ENCODE measurements at regions not wholly inside any gene's neighbourhood (a gene's known extent, or its start where the extent isn't known, plus 50 kb on each side); places are given as distances from the start of the nearest gene placed in this dataset.

DNA sequence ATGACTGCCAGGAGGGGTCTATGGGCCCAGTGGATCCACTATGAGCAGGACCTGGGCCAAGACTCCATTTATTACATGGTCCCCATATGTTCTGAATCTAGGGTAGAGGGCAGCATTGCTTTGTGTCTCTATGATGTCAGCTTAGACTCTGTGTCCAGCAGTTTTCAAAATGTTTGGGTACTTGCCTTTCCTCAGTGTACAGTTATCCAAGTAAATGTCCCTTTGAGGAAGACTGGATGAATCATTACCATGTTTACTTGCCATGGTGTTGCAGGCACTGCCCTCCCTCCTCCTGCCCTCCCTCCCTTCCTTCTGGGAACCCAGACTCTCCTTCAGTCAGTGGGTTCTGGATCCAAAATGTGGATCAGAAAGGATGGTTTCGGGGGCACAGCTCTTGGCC, 108.6 kb downstream of the NRN1 start (continued):
- TF ChIP-seq, protein P1, sequence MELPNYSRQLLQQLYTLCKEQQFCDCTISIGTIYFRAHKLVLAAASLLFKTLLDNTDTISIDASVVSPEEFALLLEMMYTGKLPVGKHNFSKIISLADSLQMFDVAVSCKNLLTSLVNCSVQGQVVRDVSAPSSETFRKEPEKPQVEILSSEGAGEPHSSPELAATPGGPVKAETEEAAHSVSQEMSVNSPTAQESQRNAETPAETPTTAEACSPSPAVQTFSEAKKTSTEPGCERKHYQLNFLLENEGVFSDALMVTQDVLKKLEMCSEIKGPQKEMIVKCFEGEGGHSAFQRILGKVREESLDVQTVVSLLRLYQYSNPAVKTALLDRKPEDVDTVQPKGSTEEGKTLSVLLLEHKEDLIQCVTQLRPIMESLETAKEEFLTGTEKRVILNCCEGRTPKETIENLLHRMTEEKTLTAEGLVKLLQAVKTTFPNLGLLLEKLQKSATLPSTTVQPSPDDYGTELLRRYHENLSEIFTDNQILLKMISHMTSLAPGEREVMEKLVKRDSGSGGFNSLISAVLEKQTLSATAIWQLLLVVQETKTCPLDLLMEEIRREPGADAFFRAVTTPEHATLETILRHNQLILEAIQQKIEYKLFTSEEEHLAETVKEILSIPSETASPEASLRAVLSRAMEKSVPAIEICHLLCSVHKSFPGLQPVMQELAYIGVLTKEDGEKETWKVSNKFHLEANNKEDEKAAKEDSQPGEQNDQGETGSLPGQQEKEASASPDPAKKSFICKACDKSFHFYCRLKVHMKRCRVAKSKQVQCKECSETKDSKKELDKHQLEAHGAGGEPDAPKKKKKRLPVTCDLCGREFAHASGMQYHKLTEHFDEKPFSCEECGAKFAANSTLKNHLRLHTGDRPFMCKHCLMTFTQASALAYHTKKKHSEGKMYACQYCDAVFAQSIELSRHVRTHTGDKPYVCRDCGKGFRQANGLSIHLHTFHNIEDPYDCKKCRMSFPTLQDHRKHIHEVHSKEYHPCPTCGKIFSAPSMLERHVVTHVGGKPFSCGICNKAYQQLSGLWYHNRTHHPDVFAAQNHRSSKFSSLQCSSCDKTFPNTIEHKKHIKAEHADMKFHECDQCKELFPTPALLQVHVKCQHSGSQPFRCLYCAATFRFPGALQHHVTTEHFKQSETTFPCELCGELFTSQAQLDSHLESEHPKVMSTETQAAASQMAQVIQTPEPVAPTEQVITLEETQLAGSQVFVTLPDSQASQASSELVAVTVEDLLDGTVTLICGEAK (IDR thresholded peaks at IDR 0.05), result no peak
- TF ChIP-seq, protein P1 (CRISPR knock-in tag; IDR thresholded peaks at IDR 0.05), result no peak
- TF ChIP-seq ZNF384 (IDR thresholded peaks at IDR 0.05; ENCODE audit: low read depth, low read length) (no peak), ZNF239 (CRISPR knock-in tag; IDR thresholded peaks at IDR 0.05) (no peak), SMC3 (conservative IDR thresholded peaks at IDR 0.05; ENCODE audit: insufficient read depth, low read depth, low read length) (no peak)

Data from K562 (cell line).